NT2/D1 (cell line): ENCODE measurements at regions not wholly inside any gene's neighbourhood (a gene's known extent, or its start where the extent isn't known, plus 50 kb on each side); places are given as distances from the start of the nearest gene placed in this dataset.

ENCODE experiments used
- SUZ12 ChIP-seq: IDR thresholded peaks from 2 replicates; pipeline ENCODE4 v1.6.1; 2011; ENCODE audit not compliant: insufficient read length, insufficient read depth; ENCODE audit errors: extremely low read depth
- ZNF274 ChIP-seq: IDR thresholded peaks from 2 replicates; pipeline ENCODE4 v1.6.1; 2011; ENCODE audit warnings: mild to moderate bottlenecking, low read depth, low read length

- TF ChIP-seq SUZ12, result no peak
- TF ChIP-seq ZNF274, result no peak
Observed at GRCh38 chr18:51998711-51999110, 341.3 kb upstream of the DCC start.
